ENCODE measurements at regions not wholly inside any gene's neighbourhood (a gene's known extent, or its start where the extent isn't known, plus 50 kb on each side); places are given as distances from the start of the nearest gene placed in this dataset.

GRCh38 chr17:71484546-71484945 lies 636.3 kb upstream of the SOX9 start:
- no peak overlapping the region for H3K4me3 ChIP-seq (replicated peaks in 1 of 3; ENCODE audit: insufficient read depth in 1 of 3, low read depth in 1 of 3, low read length in 3 of 3)
- no peak overlapping the region for H3K4me2 ChIP-seq (ENCODE audit: insufficient read depth, low read length)
- H3K4me1 ChIP-seq (ENCODE audit: control insufficient read depth, extremely low read depth, insufficient read depth, low read length), result no peaks in the 10 kb centered on the region
- ChIA-PET CTCF (no interaction called here), POLR2A (no interaction called here)
- TF ChIP-seq POLR2A (IDR thresholded peaks at IDR 0.05; ENCODE audit: low read depth, low read length) (no peak), MYC (IDR thresholded peaks at IDR 0.05; ENCODE audit: low read depth, low read length) (no peak), EZH2 (IDR thresholded peaks at IDR 0.05; ENCODE audit: borderline replicate concordance, low read depth, low read length, severe bottlenecking) (no peak), GATA2 (IDR thresholded peaks at IDR 0.05; ENCODE audit: insufficient read depth, insufficient read length, low read depth, low read length) (no peak), JUN (IDR thresholded peaks at IDR 0.05; ENCODE audit: borderline replicate concordance, insufficient read depth, insufficient read length, low read depth) (no peak), FOS (IDR thresholded peaks at IDR 0.05; ENCODE audit: borderline replicate concordance, insufficient read depth, low read length) (no peak), POLR2AphosphoS5 (IDR thresholded peaks at IDR 0.05; ENCODE audit: insufficient read depth, low read depth, low read length) (no peak), CTCF (IDR thresholded peaks at IDR 0.05; ENCODE audit: extremely low read depth in 1 of 2, insufficient read depth in 1 of 2, low read depth in 1 of 2, low read length in 2 of 2) (no peak)
- TF ChIP-seq, protein P1, sequence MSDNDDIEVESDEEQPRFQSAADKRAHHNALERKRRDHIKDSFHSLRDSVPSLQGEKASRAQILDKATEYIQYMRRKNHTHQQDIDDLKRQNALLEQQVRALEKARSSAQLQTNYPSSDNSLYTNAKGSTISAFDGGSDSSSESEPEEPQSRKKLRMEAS (IDR thresholded peaks at IDR 0.05; ENCODE audit: insufficient read depth, insufficient read length), result no peak
- no peaks in the 10 kb centered on the region for H4K20me1 ChIP-seq (replicated peaks; ENCODE audit: control insufficient read depth, extremely low read depth, insufficient read depth, low read length)
- no peak overlapping the region for H3K9ac ChIP-seq (replicated peaks; ENCODE audit: extremely low read depth, insufficient read depth, low read length)
- intact Hi-C loops (cut with micrococcal nuclease) (no loop called here), dilution Hi-C loops (cut with MboI; ENCODE audit: extremely low pct_ligation_motif_present, low sequenced_read_pairs) (no loop called here)
- no peak overlapping the region for H2AFZ ChIP-seq (ENCODE audit: low read depth, low read length)
- no peaks in the 10 kb centered on the region for H3K9me3 ChIP-seq (replicated peaks; ENCODE audit: control insufficient read depth, insufficient read depth, low read length)
- no TSS peak for BruUV-seq (replicated peaks)
- no peaks in the 10 kb centered on the region for H3K36me3 ChIP-seq (ENCODE audit: control insufficient read depth in 2 of 2, extremely low read depth in 1 of 2, insufficient read depth in 2 of 2, low read length in 2 of 2)
- FAIRE-seq (no peak), DNase-seq (ENCODE audit: low read depth, low spot score) (no peak)
- H3K27me3 ChIP-seq (ENCODE audit: control insufficient read depth in 2 of 2, insufficient read depth in 2 of 2, low read length in 2 of 2), result no peaks in the 10 kb centered on the region
- H3K27ac ChIP-seq (ENCODE audit: insufficient read depth, low read depth, low read length), result no peak overlapping the region
- H3K79me2 ChIP-seq (ENCODE audit: control insufficient read depth, insufficient read depth, low read length), result no peaks in the 10 kb centered on the region
- H3K9me1 ChIP-seq (replicated peaks; ENCODE audit: control insufficient read depth, extremely low read depth, insufficient read depth, low read length), result no peaks in the 10 kb centered on the region

Data from endothelial cell of umbilical vein (primary cell).